Embryonic facial prominence (tissue), 1 donor: ENCODE measurements at regions not wholly inside any gene's neighbourhood (a gene's known extent, or its start where the extent isn't known, plus 50 kb on each side); places are given as distances from the start of the nearest gene placed in this dataset.

ENCODE experiments used
- DNase-seq: peaks from one replicate; pipeline ENCODE4 v3.0.0-alpha.2; 2016; ENCODE audit errors: extremely low spot score

DNA sequence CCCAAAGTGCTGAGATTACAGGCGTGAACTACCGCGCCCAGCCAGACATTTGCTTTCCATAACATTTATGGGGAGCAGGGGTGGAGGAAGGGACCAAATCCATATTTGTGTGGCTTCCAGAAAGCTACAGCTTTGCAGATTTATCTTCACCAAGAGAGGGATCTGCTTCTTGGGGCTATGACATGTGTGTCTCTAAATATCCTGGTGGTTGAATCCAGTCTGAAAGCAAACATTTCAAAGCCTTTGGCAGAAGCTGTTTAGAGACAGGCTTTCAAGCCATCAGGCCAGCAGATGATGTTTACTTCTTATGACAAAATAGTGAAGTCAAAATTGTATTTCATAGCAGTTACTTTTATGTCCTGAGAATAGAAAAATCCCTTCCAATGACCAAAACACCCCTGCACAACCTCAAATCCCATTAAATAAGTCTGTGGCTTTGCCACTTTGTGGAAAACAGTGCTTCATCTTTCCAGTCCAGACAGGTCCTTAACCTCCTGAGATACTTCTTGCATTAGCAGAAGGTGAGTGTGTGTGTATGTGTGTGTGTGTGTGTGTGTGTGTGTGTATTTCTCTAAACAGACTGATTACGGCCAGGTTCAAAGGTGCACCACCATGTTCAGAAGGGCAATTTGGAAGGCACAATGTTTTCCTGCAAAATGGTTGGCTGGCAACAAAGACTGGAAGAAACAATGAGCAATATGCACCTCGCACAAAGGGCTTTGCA, 191.4 kb upstream of the LRIG1 start:
- no peak for DNase-seq

DNA sequence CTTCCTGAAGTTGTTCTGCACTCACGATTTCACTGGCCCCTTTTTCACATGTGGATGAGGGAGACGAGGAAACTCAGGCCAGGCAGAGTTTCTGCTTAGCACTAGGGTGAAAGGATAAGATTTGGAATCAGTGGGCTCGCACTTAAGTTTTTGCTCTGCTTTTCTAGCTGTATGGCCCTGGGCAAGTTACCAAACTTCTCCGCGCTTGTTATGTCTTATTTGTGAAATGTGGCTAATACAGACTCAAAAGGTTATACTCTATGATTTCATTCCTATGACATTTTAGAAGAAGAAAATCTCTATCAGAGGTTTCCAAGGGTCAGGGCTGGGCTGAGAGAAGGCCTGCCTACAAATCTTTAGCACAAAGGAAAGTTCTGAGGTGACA, 191.9 kb upstream of the LRIG1 start:
- DNase-seq = no peak

GRCh38 chr3:66693461-66694031, 192.7 kb upstream of the LRIG1 start:
- peak; percentile 56 for DNase-seq

GRCh38 chr3:66702126-66702525, 201.3 kb upstream of the LRIG1 start:
- DNase-seq = no peak

DNA sequence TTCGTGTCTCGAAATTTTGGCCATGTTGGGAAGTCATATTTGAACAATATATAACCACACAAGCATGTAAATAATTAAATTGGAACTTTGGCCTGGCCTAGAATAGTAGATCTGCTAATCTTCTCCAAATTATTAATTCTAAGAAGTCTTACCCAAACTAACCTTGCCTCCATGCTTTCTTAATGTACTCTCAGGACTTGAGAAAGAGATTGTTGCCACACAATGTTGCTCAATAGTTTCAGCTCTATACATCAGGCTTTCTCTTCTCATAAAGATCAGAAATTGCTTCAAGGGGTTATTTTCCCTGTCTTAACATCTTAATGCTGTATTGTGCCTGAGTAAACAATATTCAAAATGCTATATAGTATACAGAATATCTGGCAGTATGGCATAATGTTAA, 202.7 kb upstream of the LRIG1 start:
- no peak for DNase-seq

GRCh38 chr3:66705076-66705475, 204.3 kb upstream of the LRIG1 start:
- no peak for DNase-seq

GRCh38 chr3:66706890-66707289, 206.1 kb upstream of the LRIG1 start:
- peak; percentile 39 for DNase-seq

- DNase-seq = no peak
Observed at GRCh38 chr3:66709532-66709931, 208.7 kb upstream of the LRIG1 start.

GRCh38 chr3:66712210-66712609, 211.4 kb upstream of the LRIG1 start:
- no peak for DNase-seq

DNA sequence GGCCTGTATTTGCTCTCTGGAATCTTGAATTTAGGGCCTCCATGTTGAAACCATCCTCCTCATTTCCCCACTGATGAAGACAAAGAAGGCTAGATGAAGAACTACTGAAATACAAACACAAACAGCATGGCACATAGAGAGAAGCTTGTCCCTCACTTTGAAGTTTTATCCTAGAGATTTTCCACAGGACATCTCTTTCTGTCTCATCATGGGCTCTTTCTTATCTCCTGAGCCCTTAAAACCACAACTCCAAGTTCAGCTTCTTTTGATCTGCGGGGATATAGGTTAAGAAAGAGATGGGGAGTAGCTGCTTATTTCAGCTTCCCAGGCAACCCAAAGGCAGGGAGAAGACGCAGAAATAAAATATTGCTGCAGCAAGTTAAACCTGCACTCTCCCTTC, 213.1 kb upstream of the LRIG1 start:
- DNase-seq = no peak

DNA sequence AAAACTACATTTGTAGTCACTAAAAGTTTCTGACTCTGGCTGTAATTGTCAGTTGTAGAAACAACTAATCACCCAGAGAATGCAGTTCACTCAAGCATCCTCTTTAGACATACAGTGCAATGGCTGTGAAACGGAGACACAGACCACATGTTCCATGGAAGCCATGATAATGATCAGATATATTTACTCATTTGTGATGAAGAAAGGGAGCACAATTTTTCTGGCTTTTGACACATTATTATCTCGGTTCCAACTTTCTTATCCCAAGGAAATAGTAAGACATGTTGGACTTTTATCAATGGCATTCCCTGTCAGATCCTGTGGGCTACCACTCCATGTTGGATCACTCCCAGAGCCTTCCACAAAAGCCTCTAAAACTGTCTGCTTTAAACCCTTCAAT, 215.0 kb upstream of the LRIG1 start:
- DNase-seq = no peak

DNA sequence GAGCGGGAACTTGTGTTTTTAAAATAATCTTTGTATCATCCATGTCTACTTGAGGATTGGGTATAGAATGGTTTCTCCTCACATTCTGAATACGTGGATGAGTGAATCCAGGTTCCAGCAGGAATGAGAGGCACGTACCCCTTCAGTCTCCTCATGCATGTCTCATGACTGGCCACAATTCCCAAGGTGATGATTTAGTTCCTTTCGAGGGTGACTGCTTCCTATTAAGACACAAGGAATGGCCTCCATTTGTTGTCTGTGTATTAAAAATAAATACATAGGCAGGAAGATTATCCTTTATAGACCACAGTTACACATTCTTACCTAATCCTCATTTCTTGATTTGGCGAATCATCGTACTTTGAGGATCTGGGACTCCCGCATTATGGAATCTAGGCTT, 217.0 kb upstream of the LRIG1 start:
- no peak for DNase-seq

DNA sequence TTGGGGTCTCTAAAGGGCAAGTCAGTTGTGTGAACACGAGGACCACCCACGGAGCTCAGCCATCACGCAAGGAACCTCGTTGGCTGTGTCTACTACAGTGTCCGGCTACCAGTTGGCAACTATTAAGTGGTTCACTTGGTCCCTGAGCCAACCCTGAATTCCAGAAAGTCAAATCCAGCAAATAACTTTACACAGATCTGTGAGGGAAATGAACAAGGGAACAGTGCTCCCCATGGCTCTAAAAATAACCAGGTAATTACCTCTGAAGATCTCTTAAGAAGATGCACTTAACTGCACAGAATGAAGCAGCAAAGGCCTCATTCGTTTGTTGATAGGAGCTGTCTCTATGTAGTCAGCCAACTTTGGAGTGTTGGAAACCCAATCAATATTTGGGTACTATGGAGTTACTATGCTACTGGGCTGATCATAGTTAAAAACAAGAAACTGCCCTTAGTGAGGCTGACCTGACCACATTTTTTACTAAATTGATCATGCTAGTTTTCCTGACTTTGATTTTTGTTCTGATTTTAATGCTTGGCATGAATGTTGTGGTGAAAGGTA, 219.1 kb upstream of the LRIG1 start:
- no peak for DNase-seq

- no peak for DNase-seq
Observed at GRCh38 chr3:66720508-66720907, 219.7 kb upstream of the LRIG1 start.

DNA sequence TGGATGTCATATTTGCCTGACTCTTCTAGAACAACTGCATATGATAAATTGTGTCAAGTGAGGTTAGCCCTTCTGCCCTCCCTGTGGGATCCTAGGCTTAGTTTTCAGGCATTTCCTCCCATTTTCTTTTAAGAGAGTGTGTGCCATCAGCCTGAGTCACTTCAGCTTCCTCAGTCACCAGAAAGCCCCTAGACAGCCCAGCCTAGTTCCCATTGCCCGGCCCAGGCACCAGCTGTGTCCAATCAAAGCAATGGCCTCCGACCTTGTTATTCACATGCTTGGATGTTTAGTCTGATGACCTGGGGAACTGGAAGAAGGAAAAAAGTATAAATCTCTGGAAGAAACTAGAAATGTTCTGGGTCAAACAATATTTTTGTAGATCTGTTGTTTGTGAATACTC, 221.9 kb upstream of the LRIG1 start:
- no peak for DNase-seq

- DNase-seq = no peak
Observed at GRCh38 chr3:66723231-66723630, 222.4 kb upstream of the LRIG1 start.

GRCh38 chr3:66729687-66730393, 229.0 kb upstream of the LRIG1 start:
- DNase-seq = no peak

GRCh38 chr3:66738625-66739365, 238.0 kb upstream of the LRIG1 start:
- DNase-seq = no peak

- no peak for DNase-seq
Observed at GRCh38 chr3:66740260-66740659, 239.4 kb upstream of the LRIG1 start.

- no peak for DNase-seq
Observed at GRCh38 chr3:66744521-66744920, 243.7 kb upstream of the LRIG1 start.

DNA sequence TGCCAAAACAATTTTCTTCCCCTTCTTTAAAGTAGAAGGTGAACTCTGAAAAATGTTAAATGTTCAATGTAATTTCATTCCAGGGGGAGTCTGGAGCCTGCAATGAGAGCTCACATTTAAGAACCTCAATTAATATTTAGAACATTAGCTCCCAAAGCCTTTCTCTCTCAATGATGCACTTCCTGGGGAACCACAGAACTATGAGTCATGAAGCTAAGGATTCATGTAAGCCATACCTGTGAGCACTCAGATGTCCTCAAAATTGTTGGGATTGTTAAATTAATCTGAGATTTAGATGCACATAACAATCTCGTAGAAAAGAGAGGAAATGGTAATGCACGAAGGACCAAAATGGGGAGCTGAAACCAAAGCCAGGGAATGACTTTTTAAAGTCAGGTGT, 244.2 kb upstream of the LRIG1 start:
- no peak for DNase-seq

- DNase-seq = no peak
Observed at GRCh38 chr3:66747261-66747660, 246.4 kb upstream of the LRIG1 start.
